Sigmoid colon (tissue), 4 donors: ENCODE measurements at regions not wholly inside any gene's neighbourhood (a gene's known extent, or its start where the extent isn't known, plus 50 kb on each side); places are given as distances from the start of the nearest gene placed in this dataset.

Experiments used
- EP300 ChIP-seq, 4 donors: sonication (generic); formaldehyde crosslinking; IDR thresholded peaks; one replicate each; pipeline ENCODE4 v1.6.1; 2017; ENCODE audit warnings: antibody characterized with exemption in 4 of 4
- POLR2A ChIP-seq, 2 donors: fragments of 450-650 bp; IDR thresholded peaks; one replicate each; pipeline ENCODE4 v1.6.1; 2016; ENCODE audit warnings: antibody characterized with exemption in 2 of 2, mild to moderate bottlenecking in 2 of 2, moderate library complexity in 2 of 2
- POLR2AphosphoS5 ChIP-seq, 4 donors: sonication (generic); formaldehyde crosslinking; IDR thresholded peaks; one replicate each; pipeline ENCODE4 v1.6.1; 2017; ENCODE audit warnings: antibody characterized with exemption in 4 of 4
- TF ChIP-seq, protein P1 (sequence below), 4 experiments: fragments of 450-650 bp in 3 of 4; fragments of 200-600 bp in 1 of 4; IDR thresholded peaks; one replicate each; pipeline ENCODE4 v1.5.1; 2016 to 2019; ENCODE audit warnings: antibody characterized with exemption in 4 of 4, mild to moderate bottlenecking in 3 of 4, moderate library complexity in 2 of 4

DNA sequence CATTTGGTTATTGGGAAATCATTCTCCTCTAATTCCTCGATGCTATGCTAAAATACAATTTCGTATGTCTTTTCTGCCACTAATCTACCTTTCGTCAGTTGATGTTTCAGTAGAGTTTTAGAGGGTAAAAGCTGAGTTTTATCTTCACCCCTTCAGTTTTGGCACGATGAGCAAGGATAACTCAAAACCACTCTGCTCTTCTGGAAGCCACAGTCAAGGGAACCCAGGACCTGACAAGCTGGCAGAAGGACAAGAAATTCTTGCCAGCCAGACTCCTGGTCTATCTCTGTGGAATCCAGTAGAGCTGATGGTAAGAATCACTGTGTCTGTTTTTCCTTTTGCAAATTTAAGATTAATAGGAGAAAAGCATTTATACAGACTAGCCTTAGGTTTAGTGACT lies 414.4 kb upstream of the LRRC3B start:
- TF ChIP-seq, protein P1, sequence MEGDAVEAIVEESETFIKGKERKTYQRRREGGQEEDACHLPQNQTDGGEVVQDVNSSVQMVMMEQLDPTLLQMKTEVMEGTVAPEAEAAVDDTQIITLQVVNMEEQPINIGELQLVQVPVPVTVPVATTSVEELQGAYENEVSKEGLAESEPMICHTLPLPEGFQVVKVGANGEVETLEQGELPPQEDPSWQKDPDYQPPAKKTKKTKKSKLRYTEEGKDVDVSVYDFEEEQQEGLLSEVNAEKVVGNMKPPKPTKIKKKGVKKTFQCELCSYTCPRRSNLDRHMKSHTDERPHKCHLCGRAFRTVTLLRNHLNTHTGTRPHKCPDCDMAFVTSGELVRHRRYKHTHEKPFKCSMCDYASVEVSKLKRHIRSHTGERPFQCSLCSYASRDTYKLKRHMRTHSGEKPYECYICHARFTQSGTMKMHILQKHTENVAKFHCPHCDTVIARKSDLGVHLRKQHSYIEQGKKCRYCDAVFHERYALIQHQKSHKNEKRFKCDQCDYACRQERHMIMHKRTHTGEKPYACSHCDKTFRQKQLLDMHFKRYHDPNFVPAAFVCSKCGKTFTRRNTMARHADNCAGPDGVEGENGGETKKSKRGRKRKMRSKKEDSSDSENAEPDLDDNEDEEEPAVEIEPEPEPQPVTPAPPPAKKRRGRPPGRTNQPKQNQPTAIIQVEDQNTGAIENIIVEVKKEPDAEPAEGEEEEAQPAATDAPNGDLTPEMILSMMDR (IDR thresholded peaks at IDR 0.05): no peak
- TF ChIP-seq POLR2A (IDR thresholded peaks at IDR 0.05) (no peak), EP300 (IDR thresholded peaks at IDR 0.05) (no peak), POLR2AphosphoS5 (IDR thresholded peaks at IDR 0.05) (no peak)
